ENCODE measurements at regions not wholly inside any gene's neighbourhood (a gene's known extent, or its start where the extent isn't known, plus 50 kb on each side); places are given as distances from the start of the nearest gene placed in this dataset.

DNA sequence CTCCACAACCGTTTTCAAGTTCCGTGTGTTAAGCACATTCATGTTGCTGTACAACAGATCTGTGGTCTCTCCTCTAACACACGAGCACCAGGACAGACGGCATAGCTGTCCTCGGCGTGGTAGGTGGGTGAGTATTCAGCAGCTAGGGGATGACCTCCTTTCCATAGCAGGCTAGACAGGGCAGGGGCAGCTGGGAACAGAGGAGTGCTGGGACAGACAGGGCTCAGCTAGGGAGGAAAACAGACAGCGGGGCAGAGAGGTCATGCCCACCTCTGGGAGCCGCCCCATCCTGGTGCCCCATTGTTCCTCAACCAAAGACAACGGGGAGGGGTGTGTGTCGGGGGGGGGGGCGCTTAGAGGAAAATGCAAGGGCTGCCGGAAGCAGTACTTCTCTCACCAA lies 271.5 kb upstream of the FOXQ1 start:
- ChIA-PET POLR2A (no interaction called here), CTCF (no interaction called here)
- Histone ChIP-seq H3K4me1 (ENCODE audit: control extremely low read depth in 1 of 4, control insufficient read depth in 4 of 4, insufficient read depth in 4 of 4, low read length in 3 of 4) (no peaks in the 10 kb centered on the region), H3K36me3 (ENCODE audit: control insufficient read depth in 4 of 4, insufficient read depth in 4 of 4, low read length in 3 of 4) (no peaks in the 10 kb centered on the region), H3K27me3 (replicated peaks in 2 of 5; ENCODE audit: control insufficient read depth in 4 of 5, insufficient read depth in 5 of 5, low read length in 4 of 5) (peaks cover 0 to 45% (median 5%) of the 10 kb centered on the region in 5 experiments), H3K27ac (ENCODE audit: insufficient read depth in 1 of 2, low read depth in 1 of 2, low read length in 2 of 2, poor library complexity in 1 of 2, severe bottlenecking in 2 of 2) (no peak overlapping the region), H3K9me3 (ENCODE audit: control extremely low read depth in 1 of 5, control insufficient read depth in 4 of 5, insufficient read depth in 2 of 5, low read depth in 1 of 5, low read length in 4 of 5) (peaks cover 0 to 2% (median 0%) of the 10 kb centered on the region in 5 experiments), H3K4me3 (ENCODE audit: control insufficient read depth in 1 of 7, extremely low read depth in 1 of 7, insufficient read depth in 4 of 7, low read depth in 2 of 7, low read length in 6 of 7) (no peak overlapping the region)
- 89% methylated on average over 11 of the region's 12 CpGs for WGBS (ENCODE audit: insufficient coverage)
- DNase-seq = no peak

GRCh38 chr6:1039746-1040145 lies 272.2 kb upstream of the FOXQ1 start:
- Histone ChIP-seq H3K4me1 (ENCODE audit: control extremely low read depth in 1 of 4, control insufficient read depth in 4 of 4, insufficient read depth in 4 of 4, low read length in 3 of 4) (no peaks in the 10 kb centered on the region), H3K36me3 (ENCODE audit: control insufficient read depth in 4 of 4, insufficient read depth in 4 of 4, low read length in 3 of 4) (no peaks in the 10 kb centered on the region), H3K9me3 (ENCODE audit: control extremely low read depth in 1 of 5, control insufficient read depth in 4 of 5, insufficient read depth in 2 of 5, low read depth in 1 of 5, low read length in 4 of 5) (peaks cover 0 to 2% (median 0%) of the 10 kb centered on the region in 5 experiments), H3K27ac (ENCODE audit: insufficient read depth in 1 of 2, low read depth in 1 of 2, low read length in 2 of 2, poor library complexity in 1 of 2, severe bottlenecking in 2 of 2) (no peak overlapping the region), H3K4me3 (ENCODE audit: control insufficient read depth in 1 of 7, extremely low read depth in 1 of 7, insufficient read depth in 4 of 7, low read depth in 2 of 7, low read length in 6 of 7) (no peak overlapping the region), H3K27me3 (replicated peaks in 2 of 5; ENCODE audit: control insufficient read depth in 4 of 5, insufficient read depth in 5 of 5, low read length in 4 of 5) (peaks cover 0 to 40% (median 5%) of the 10 kb centered on the region in 5 experiments)
- ChIA-PET POLR2A (no interaction called here), CTCF (interaction anchor here (0.5 kb wide), 1 partner anchor 22 kb away, joined by 3 read pairs; no protein-coding TSS in a partner anchor)
- 71% methylated on average over 1 of the region's 2 CpGs for WGBS (ENCODE audit: insufficient coverage)
- no peak for DNase-seq

- no peak overlapping the region for H3K27ac ChIP-seq (ENCODE audit: insufficient read depth in 1 of 2, low read depth in 1 of 2, low read length in 2 of 2, poor library complexity in 1 of 2, severe bottlenecking in 2 of 2)
- no peaks in the 10 kb centered on the region for H3K4me1 ChIP-seq (ENCODE audit: control extremely low read depth in 1 of 4, control insufficient read depth in 4 of 4, insufficient read depth in 4 of 4, low read length in 3 of 4)
- H3K4me3 ChIP-seq (ENCODE audit: control insufficient read depth in 1 of 7, extremely low read depth in 1 of 7, insufficient read depth in 4 of 7, low read depth in 2 of 7, low read length in 6 of 7) = no peak overlapping the region
- no peak for DNase-seq
- POLR2A ChIA-PET = no interaction called here
- WGBS (ENCODE audit: insufficient coverage) = 90% methylated on average over 6 of the region's 9 CpGs
- CTCF ChIA-PET = interaction anchor here (0.5 kb wide), 1 partner anchor 22 kb away, joined by 3 read pairs; no protein-coding TSS in a partner anchor
- H3K27me3 ChIP-seq (replicated peaks in 2 of 5; ENCODE audit: control insufficient read depth in 4 of 5, insufficient read depth in 5 of 5, low read length in 4 of 5) = peaks cover 0 to 35% (median 5%) of the 10 kb centered on the region in 5 experiments
- H3K9me3 ChIP-seq (ENCODE audit: control extremely low read depth in 1 of 5, control insufficient read depth in 4 of 5, insufficient read depth in 2 of 5, low read depth in 1 of 5, low read length in 4 of 5) = peaks cover 0 to 2% (median 0%) of the 10 kb centered on the region in 5 experiments
- H3K36me3 ChIP-seq (ENCODE audit: control insufficient read depth in 4 of 4, insufficient read depth in 4 of 4, low read length in 3 of 4) = no peaks in the 10 kb centered on the region
These were observed 272.7 kb upstream of the FOXQ1 start for GRCh38 chr6:1039191-1039590.

DNA sequence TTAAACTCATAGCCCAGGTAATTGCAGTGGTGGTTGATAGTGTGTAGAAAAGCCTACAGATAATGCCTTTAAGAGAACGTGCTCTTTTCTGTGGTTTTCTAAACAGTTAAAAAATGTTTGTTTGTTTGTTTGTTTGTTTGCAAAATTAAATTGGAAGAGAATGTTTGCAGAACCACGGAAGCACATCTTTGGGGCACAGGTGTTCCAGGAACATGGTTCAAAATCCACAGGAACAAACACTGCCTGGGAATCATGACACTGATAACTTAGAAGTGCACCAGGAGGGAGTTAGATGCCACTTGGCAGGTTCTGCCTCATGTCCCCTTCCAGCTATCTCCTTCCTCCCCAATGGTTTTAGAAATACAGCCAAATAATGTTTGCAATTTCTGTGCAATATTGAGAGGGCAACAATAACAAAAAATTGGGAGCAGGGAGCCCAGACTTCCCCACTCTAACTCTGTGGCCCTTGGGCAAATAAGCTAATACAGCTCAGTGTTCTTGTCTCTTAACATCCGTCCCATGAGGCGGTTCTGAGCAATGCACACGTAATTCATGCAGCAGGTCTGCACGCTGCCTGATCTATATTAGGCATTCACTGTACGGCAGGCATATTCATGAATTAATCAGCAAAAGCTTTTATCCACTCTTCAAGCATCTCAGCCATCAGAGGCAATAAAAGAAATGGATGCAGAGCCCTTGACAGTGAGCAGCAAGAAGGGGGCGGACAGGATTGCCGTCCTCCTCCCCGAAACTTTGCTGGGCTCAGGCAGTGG lies 274.3 kb upstream of the FOXQ1 start:
- H3K4me3 ChIP-seq (ENCODE audit: control insufficient read depth in 1 of 7, extremely low read depth in 1 of 7, insufficient read depth in 4 of 7, low read depth in 2 of 7, low read length in 6 of 7) = no peak overlapping the region
- DNase-seq = no peak

GRCh38 chr6:1035401-1035800 lies 276.5 kb upstream of the FOXQ1 start:
- H3K27ac ChIP-seq (ENCODE audit: insufficient read depth in 1 of 2, low read depth in 1 of 2, low read length in 2 of 2, poor library complexity in 1 of 2, severe bottlenecking in 2 of 2) = no peak overlapping the region
- H3K36me3 ChIP-seq (ENCODE audit: control insufficient read depth in 4 of 4, insufficient read depth in 4 of 4, low read length in 3 of 4) = no peaks in the 10 kb centered on the region
- H3K9me3 ChIP-seq (ENCODE audit: control extremely low read depth in 1 of 5, control insufficient read depth in 4 of 5, insufficient read depth in 2 of 5, low read depth in 1 of 5, low read length in 4 of 5) = peaks cover 0 to 3% (median 0%) of the 10 kb centered on the region in 5 experiments
- H3K4me1 ChIP-seq (ENCODE audit: control extremely low read depth in 1 of 4, control insufficient read depth in 4 of 4, insufficient read depth in 4 of 4, low read length in 3 of 4) = no peaks in the 10 kb centered on the region
- ChIA-PET CTCF (no interaction called here), POLR2A (no interaction called here)
- H3K4me3 ChIP-seq (ENCODE audit: control insufficient read depth in 1 of 7, extremely low read depth in 1 of 7, insufficient read depth in 4 of 7, low read depth in 2 of 7, low read length in 6 of 7) = no peak overlapping the region
- DNase-seq = no peak
- WGBS (ENCODE audit: insufficient coverage) = 82% methylated on average over 11 of the region's 11 CpGs
- H3K27me3 ChIP-seq (replicated peaks in 2 of 5; ENCODE audit: control insufficient read depth in 4 of 5, insufficient read depth in 5 of 5, low read length in 4 of 5) = peaks cover 0 to 17% (median under 1%) of the 10 kb centered on the region in 5 experiments

More for the DNA sequence above, 274.3 kb upstream of the FOXQ1 start:
- H3K27ac ChIP-seq (ENCODE audit: insufficient read depth in 1 of 2, low read depth in 1 of 2, low read length in 2 of 2, poor library complexity in 1 of 2, severe bottlenecking in 2 of 2) = no peak overlapping the region
- H3K27me3 ChIP-seq (replicated peaks in 2 of 5; ENCODE audit: control insufficient read depth in 4 of 5, insufficient read depth in 5 of 5, low read length in 4 of 5) = peaks cover 0 to 21% (median 5%) of the 10 kb centered on the region in 5 experiments
- H3K4me1 ChIP-seq (ENCODE audit: control extremely low read depth in 1 of 4, control insufficient read depth in 4 of 4, insufficient read depth in 4 of 4, low read length in 3 of 4) = no peaks in the 10 kb centered on the region
- CTCF ChIA-PET = no interaction called here
- peaks cover 0 to 3% (median 0%) of the 10 kb centered on the region in 5 experiments for H3K9me3 ChIP-seq (ENCODE audit: control extremely low read depth in 1 of 5, control insufficient read depth in 4 of 5, insufficient read depth in 2 of 5, low read depth in 1 of 5, low read length in 4 of 5)
- WGBS (ENCODE audit: insufficient coverage) = 94% methylated on average over 10 of the region's 10 CpGs
- POLR2A ChIA-PET = no interaction called here
- no peaks in the 10 kb centered on the region for H3K36me3 ChIP-seq (ENCODE audit: control insufficient read depth in 4 of 4, insufficient read depth in 4 of 4, low read length in 3 of 4)

GRCh38 chr6:1031720-1032119 lies 280.2 kb upstream of the FOXQ1 start:
- POLR2A ChIA-PET = no interaction called here
- Histone ChIP-seq H3K36me3 (ENCODE audit: control insufficient read depth in 4 of 4, insufficient read depth in 4 of 4, low read length in 3 of 4) (no peaks in the 10 kb centered on the region), H3K9me3 (ENCODE audit: control extremely low read depth in 1 of 5, control insufficient read depth in 4 of 5, insufficient read depth in 2 of 5, low read depth in 1 of 5, low read length in 4 of 5) (peaks cover 0 to 3% (median 0%) of the 10 kb centered on the region in 5 experiments), H3K4me1 (ENCODE audit: control extremely low read depth in 1 of 4, control insufficient read depth in 4 of 4, insufficient read depth in 4 of 4, low read length in 3 of 4) (no peaks in the 10 kb centered on the region), H3K4me3 (ENCODE audit: control insufficient read depth in 1 of 7, extremely low read depth in 1 of 7, insufficient read depth in 4 of 7, low read depth in 2 of 7, low read length in 6 of 7) (no peak overlapping the region), H3K27me3 (replicated peaks in 2 of 5; ENCODE audit: control insufficient read depth in 4 of 5, insufficient read depth in 5 of 5, low read length in 4 of 5) (peaks cover 0 to 6% (median 0%) of the 10 kb centered on the region in 5 experiments), H3K27ac (ENCODE audit: insufficient read depth in 1 of 2, low read depth in 1 of 2, low read length in 2 of 2, poor library complexity in 1 of 2, severe bottlenecking in 2 of 2) (no peak overlapping the region)
- 88% methylated on average over 2 of the region's 2 CpGs for WGBS (ENCODE audit: insufficient coverage)
- DNase-seq = no peak
- CTCF ChIA-PET = no interaction called here

- 90% methylated on average over 5 of the region's 5 CpGs for WGBS (ENCODE audit: insufficient coverage)
- no peak for DNase-seq
- no peak overlapping the region for H3K27ac ChIP-seq (ENCODE audit: insufficient read depth in 1 of 2, low read depth in 1 of 2, low read length in 2 of 2, poor library complexity in 1 of 2, severe bottlenecking in 2 of 2)
- peaks cover 0 to 12% (median 2%) of the 10 kb centered on the region in 5 experiments for H3K27me3 ChIP-seq (replicated peaks in 2 of 5; ENCODE audit: control insufficient read depth in 4 of 5, insufficient read depth in 5 of 5, low read length in 4 of 5)
- no peaks in the 10 kb centered on the region for H3K4me1 ChIP-seq (ENCODE audit: control extremely low read depth in 1 of 4, control insufficient read depth in 4 of 4, insufficient read depth in 4 of 4, low read length in 3 of 4)
- no peak overlapping the region for H3K4me3 ChIP-seq (ENCODE audit: control insufficient read depth in 1 of 7, extremely low read depth in 1 of 7, insufficient read depth in 4 of 7, low read depth in 2 of 7, low read length in 6 of 7)
- peaks cover 0 to 3% (median 0%) of the 10 kb centered on the region in 5 experiments for H3K9me3 ChIP-seq (ENCODE audit: control extremely low read depth in 1 of 5, control insufficient read depth in 4 of 5, insufficient read depth in 2 of 5, low read depth in 1 of 5, low read length in 4 of 5)
- H3K36me3 ChIP-seq (ENCODE audit: control insufficient read depth in 4 of 4, insufficient read depth in 4 of 4, low read length in 3 of 4) = no peaks in the 10 kb centered on the region
- ChIA-PET CTCF (no interaction called here), POLR2A (no interaction called here)
These were observed 282.8 kb upstream of the FOXQ1 start for GRCh38 chr6:1029141-1029540.

Data from common myeloid progenitor, CD34-positive (primary cell).